Kidney capillary endothelial cell (primary cell): ENCODE measurements at regions not wholly inside any gene's neighbourhood (a gene's known extent, or its start where the extent isn't known, plus 50 kb on each side); places are given as distances from the start of the nearest gene placed in this dataset.
"Not testable (repeated sequence)": the region's sequence is repeated elsewhere in the genome, so short reads cannot be mapped to it uniquely, and the experiment has no call there.

Experiments
- DNase-seq: peaks from one replicate; pipeline ENCODE4 v3.0.0-alpha.2; 2018; ENCODE audit warnings: low spot score

- DNase-seq: no peak
Measured at GRCh38 chr5:21051945-21052344, 1063.9 kb upstream of the CDH18 start.

- no peak for DNase-seq
Measured at GRCh38 chr5:21049901-21050300, 1061.9 kb upstream of the CDH18 start.

- no peak for DNase-seq
Measured at GRCh38 chr5:21030981-21031380, 1043.0 kb upstream of the CDH18 start.

GRCh38 chr5:21024966-21025365 lies 1037.0 kb upstream of the CDH18 start:
- no peak for DNase-seq

GRCh38 chr5:21013237-21013636 lies 1025.2 kb upstream of the CDH18 start:
- DNase-seq: no peak

- DNase-seq: no peak
Measured at GRCh38 chr5:21007781-21008180, 1019.8 kb upstream of the CDH18 start.

GRCh38 chr5:20988933-20989332 lies 1000.9 kb upstream of the CDH18 start:
- DNase-seq: not testable (repeated sequence)

- no peak for DNase-seq
Measured at GRCh38 chr5:20985754-20986153, 997.8 kb upstream of the CDH18 start.

- DNase-seq: no peak
Measured at GRCh38 chr5:20974426-20974825, 986.4 kb upstream of the CDH18 start.

GRCh38 chr5:20972419-20972925 lies 984.5 kb upstream of the CDH18 start:
- peak; percentile 4 for DNase-seq

- no peak for DNase-seq
Measured at GRCh38 chr5:20959347-20959746, 971.3 kb upstream of the CDH18 start.

GRCh38 chr5:20958641-20959040 lies 970.6 kb upstream of the CDH18 start:
- DNase-seq: no peak

GRCh38 chr5:20956134-20956533 lies 968.1 kb upstream of the CDH18 start:
- DNase-seq: no peak

- no peak for DNase-seq
Measured at GRCh38 chr5:20949636-20950035, 961.6 kb upstream of the CDH18 start.

- DNase-seq: not testable (repeated sequence)
Measured at GRCh38 chr5:20943183-20943971, 955.4 kb upstream of the CDH18 start.

GRCh38 chr5:20942603-20943002 lies 954.6 kb upstream of the CDH18 start:
- not testable (repeated sequence) for DNase-seq

GRCh38 chr5:20940786-20941185 lies 952.8 kb upstream of the CDH18 start:
- DNase-seq: not testable (repeated sequence)

- DNase-seq: not testable (repeated sequence)
Measured at GRCh38 chr5:20890936-20891335, 902.9 kb upstream of the CDH18 start.

- DNase-seq: not testable (repeated sequence)
Measured at GRCh38 chr5:20875726-20876125, 887.7 kb upstream of the CDH18 start.

GRCh38 chr5:20865892-20866291 lies 877.9 kb upstream of the CDH18 start:
- not testable (repeated sequence) for DNase-seq

GRCh38 chr5:20833081-20833627 lies 845.2 kb upstream of the CDH18 start:
- DNase-seq: no peak

- DNase-seq: no peak
Measured at GRCh38 chr5:20832204-20833080, 844.4 kb upstream of the CDH18 start.

GRCh38 chr5:20825951-20826350 lies 838.0 kb upstream of the CDH18 start:
- not testable (repeated sequence) for DNase-seq
